ENCODE measurements at regions not wholly inside any gene's neighbourhood (a gene's known extent, or its start where the extent isn't known, plus 50 kb on each side); places are given as distances from the start of the nearest gene placed in this dataset.

DNA sequence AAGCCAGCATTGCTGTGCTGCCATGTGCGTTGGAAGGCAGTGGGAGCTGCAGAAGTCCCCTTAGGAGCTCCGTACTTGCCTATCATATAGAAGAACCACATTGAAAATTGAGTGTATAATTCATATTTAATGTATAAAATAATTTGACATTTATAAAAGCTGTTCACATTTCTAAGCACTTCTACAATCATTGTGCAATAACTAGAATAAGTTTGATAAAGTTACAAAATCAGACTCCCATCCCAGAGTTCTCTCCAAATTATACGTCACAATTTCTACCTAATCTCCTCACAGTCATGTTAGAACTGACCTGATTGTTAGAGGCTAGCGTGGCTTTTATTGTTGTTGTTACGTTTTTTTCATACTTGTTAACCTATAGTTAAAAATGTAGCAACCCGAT is 123.5 kb upstream of the ZNF366 start:
- no peak overlapping the region for H2BK12ac ChIP-seq (ENCODE audit: low read depth, low read length)
- no peaks in the 10 kb centered on the region; the same call in 1 of the 2 replicates for H3K23me2 ChIP-seq (ENCODE audit: low read depth, low read length)
- no peak overlapping the region for H3K18ac ChIP-seq (ENCODE audit: extremely low read depth, low read length)
- no peak overlapping the region for H2BK5ac ChIP-seq (ENCODE audit: low read depth, low read length)
- no peak for DNase-seq (ENCODE audit: low read depth in 1 of 2, low spot score in 2 of 2)
- FAIRE-seq: no peak
- no peak overlapping the region for H3K4ac ChIP-seq (replicated peaks; ENCODE audit: insufficient read length, low read depth, low read length)
- H3K4me3 ChIP-seq (ENCODE audit: extremely low read depth in 1 of 4, insufficient read depth in 2 of 4, low read depth in 3 of 4, low read length in 4 of 4): no peak overlapping the region
- no peak overlapping the region for H2AFZ ChIP-seq (ENCODE audit: low read length)
- no peak overlapping the region for H3K27ac ChIP-seq (ENCODE audit: low read depth, low read length)
- no peaks in the 10 kb centered on the region for H3K27me3 ChIP-seq (replicated peaks in 1 of 4; ENCODE audit: control insufficient read depth in 3 of 4, extremely low read depth in 1 of 4, insufficient read depth in 3 of 4, low read length in 3 of 4)
- 94% methylated on average over 6 of the region's 6 CpGs; no CpG with 5 or more reads in 1 of the 2 experiments for WGBS, 2 experiments (ENCODE audit: extremely low coverage in 1 of 2, insufficient coverage in 1 of 2, insufficient read length in 1 of 2, insufficient replicate concordance in 2 of 2, low coverage in 1 of 2, low lambda C conversion rate in 2 of 2, missing lambda C conversion rate in 1 of 2)
- H2AK5ac ChIP-seq (ENCODE audit: low read depth, low read length): no peak overlapping the region
- no peak overlapping the region for H3K9ac ChIP-seq (replicated peaks in 1 of 4; ENCODE audit: extremely low read depth in 1 of 4, low read depth in 3 of 4, low read length in 3 of 4)
- H4K91ac ChIP-seq (replicated peaks; ENCODE audit: insufficient read length, low read length): no peak overlapping the region
- H3K4me1 ChIP-seq (replicated peaks in 1 of 4; ENCODE audit: control insufficient read depth in 3 of 4, insufficient read depth in 4 of 4, low read length in 3 of 4): peaks cover 0 to 8% (median 4%) of the 10 kb centered on the region in 4 experiments; a peak in 6 of 7 replicates
- no peak overlapping the region for H4K8ac ChIP-seq (ENCODE audit: extremely low read depth, insufficient read depth, low read length)
- no peaks in the 10 kb centered on the region for H3K79me2 ChIP-seq (ENCODE audit: control insufficient read depth in 1 of 2, insufficient read depth in 2 of 2, low read length in 2 of 2)
- no peak overlapping the region for H2BK15ac ChIP-seq (ENCODE audit: low read length)
- H3K56ac ChIP-seq (replicated peaks; ENCODE audit: insufficient read length, low read depth, low read length): no peak overlapping the region
- H3K4me2 ChIP-seq (ENCODE audit: insufficient read depth in 1 of 2, low read depth in 2 of 2, low read length in 2 of 2): no peak overlapping the region
- H3K9me3 ChIP-seq (ENCODE audit: insufficient read depth in 2 of 2, low read depth in 1 of 2, low read length in 1 of 2): no peaks in the 10 kb centered on the region
- H3K23ac ChIP-seq (ENCODE audit: insufficient read length): no peak overlapping the region
- no peaks in the 10 kb centered on the region for H4K20me1 ChIP-seq (replicated peaks in 1 of 2; ENCODE audit: control insufficient read depth in 1 of 2, insufficient read depth in 2 of 2, low read length in 2 of 2)
- CTCF ChIA-PET (ENCODE audit: partially characterized antibody): interaction anchor here (0.6 to 2.4 kb wide), 4 partner anchors 9 to 127 kb away, joined by 4 to 7 read pairs (median 6); no protein-coding TSS in a partner anchor
- POLR2A ChIA-PET (ENCODE audit: partially characterized antibody): interaction anchor here (0.8 kb wide), 1 partner anchor 20 kb away, joined by 3 read pairs; no protein-coding TSS in a partner anchor
- no peaks in the 10 kb centered on the region for H3K79me1 ChIP-seq (ENCODE audit: low read depth, low read length)
- H4K5ac ChIP-seq (ENCODE audit: insufficient read length, low read depth, low read length): no peak overlapping the region
- no peaks in the 10 kb centered on the region for H3K36me3 ChIP-seq (ENCODE audit: control insufficient read depth in 2 of 4, insufficient read depth in 4 of 4, low read length in 3 of 4)
- no peak overlapping the region for H2BK20ac ChIP-seq (ENCODE audit: low read length)
- no peak overlapping the region for H3K14ac ChIP-seq (ENCODE audit: insufficient read length)
- no peak overlapping the region for H2BK120ac ChIP-seq (replicated peaks; ENCODE audit: low read depth, low read length)

Data from H1 (cell line).